Left ventricle myocardium inferior (tissue), 1 donor: ENCODE measurements at regions not wholly inside any gene's neighbourhood (a gene's known extent, or its start where the extent isn't known, plus 50 kb on each side); places are given as distances from the start of the nearest gene placed in this dataset.

ENCODE experiments used
- DNase-seq: peaks from one replicate; pipeline ENCODE4 v3.0.0-alpha.2; 2020
- H3K27ac ChIP-seq: fragments of 200-600 bp; replicated peaks from 2 replicates; pipeline ENCODE4 v1.8.0; 2021
- H3K27me3 ChIP-seq: fragments of 200-600 bp; 2 replicates; pipeline ENCODE4 v1.8.0; 2021; ENCODE audit warnings: low read depth
- H3K36me3 ChIP-seq: fragments of 200-600 bp; 2 replicates; pipeline ENCODE4 v1.8.0; 2021
- H3K4me1 ChIP-seq: fragments of 200-600 bp; 2 replicates; pipeline ENCODE4 v1.8.0; 2021
- H3K4me3 ChIP-seq: fragments of 200-600 bp; 2 replicates; pipeline ENCODE4 v1.8.0; 2021; ENCODE audit warnings: mild to moderate bottlenecking, moderate library complexity
- H3K9me3 ChIP-seq: fragments of 200-600 bp; replicated peaks from 2 replicates; pipeline ENCODE4 v1.8.0; 2021
- CTCF ChIP-seq: fragments of 200-600 bp; IDR thresholded peaks from 2 replicates; pipeline ENCODE4 v1.8.0; 2021; ENCODE audit warnings: antibody characterized with exemption, mild to moderate bottlenecking, borderline replicate concordance
- intact Hi-C: fragments of 100-400 bp; cut with micrococcal nuclease; formaldehyde crosslinking; loops from one replicate; pipeline ENCODE4 v1.11.0; 2022
- donor health status: DM: no; HTN: yes; CAD: no; lungs with severe emphysema.

DNA sequence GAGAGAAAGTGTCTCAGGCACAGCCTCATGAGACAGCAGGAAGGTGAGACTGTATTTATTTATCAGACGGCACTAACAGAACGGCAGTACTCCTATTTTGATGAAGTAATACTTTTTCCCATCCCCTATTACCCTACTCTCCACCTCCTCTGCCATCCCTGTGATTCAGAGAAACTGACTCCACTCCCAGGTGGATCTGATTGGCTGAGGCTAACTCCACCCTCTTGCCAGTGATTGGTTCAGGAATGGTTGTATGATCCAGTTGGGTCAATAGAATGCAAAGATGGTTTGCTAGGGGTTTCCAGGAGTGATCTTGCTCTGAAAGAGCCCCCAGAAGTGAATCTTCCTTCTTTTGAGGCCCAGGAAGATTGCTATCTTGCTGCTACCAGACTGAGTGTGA lies 65.9 kb upstream of the RCN1 start:
- Histone ChIP-seq H3K4me3 (no peak overlapping the region), H3K9me3 (no peaks in the 10 kb centered on the region), H3K36me3 (no peaks in the 10 kb centered on the region), H3K27me3 (peaks cover 39% of the 10 kb centered on the region), H3K4me1 (no peaks in the 10 kb centered on the region), H3K27ac (no peak overlapping the region)
- no peak for TF ChIP-seq CTCF
- intact Hi-C loops: no loop called here
- no peak for DNase-seq

- Histone ChIP-seq H3K9me3 (no peaks in the 10 kb centered on the region), H3K27me3 (peaks cover 27% of the 10 kb centered on the region), H3K36me3 (no peaks in the 10 kb centered on the region), H3K4me3 (no peak overlapping the region), H3K4me1 (no peaks in the 10 kb centered on the region), H3K27ac (no peak overlapping the region)
- intact Hi-C loops: no loop called here
- TF ChIP-seq CTCF: no peak
- no peak for DNase-seq
Measured at GRCh38 chr11:32023370-32024305, 67.2 kb upstream of the RCN1 start.

GRCh38 chr11:32018672-32019071 lies 72.2 kb upstream of the RCN1 start:
- H3K9me3 ChIP-seq: no peaks in the 10 kb centered on the region
- peaks cover 49% of the 10 kb centered on the region for H3K27me3 ChIP-seq
- no peaks in the 10 kb centered on the region for H3K36me3 ChIP-seq
- no peak for DNase-seq
- intact Hi-C loops: no loop called here
- TF ChIP-seq CTCF: no peak
- H3K27ac ChIP-seq: no peak overlapping the region
- no peak overlapping the region for H3K4me3 ChIP-seq
- H3K4me1 ChIP-seq: no peaks in the 10 kb centered on the region

DNA sequence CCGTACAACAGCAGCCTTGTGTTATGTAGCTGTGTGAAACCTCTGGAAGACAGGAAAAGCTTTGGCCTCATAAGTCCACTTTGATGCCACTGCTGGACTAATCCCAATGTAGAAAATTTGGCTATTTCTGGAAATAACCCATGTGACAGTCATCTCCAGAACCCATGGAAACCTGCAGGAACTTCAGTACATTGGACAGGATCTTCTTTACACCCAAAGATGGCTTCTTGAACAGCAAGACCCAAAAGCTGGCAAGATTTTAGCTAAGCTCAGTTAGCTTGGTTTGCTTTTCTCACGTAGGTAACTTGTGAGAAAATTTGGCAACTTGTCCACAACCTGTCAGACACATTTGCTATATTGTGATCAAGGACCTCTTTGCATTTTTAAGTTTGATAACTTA lies 74.8 kb upstream of the RCN1 start:
- H3K36me3 ChIP-seq: no peaks in the 10 kb centered on the region
- H3K27ac ChIP-seq: no peak overlapping the region
- no peak overlapping the region for H3K4me3 ChIP-seq
- intact Hi-C loops: no loop called here
- H3K4me1 ChIP-seq: no peaks in the 10 kb centered on the region
- H3K9me3 ChIP-seq: no peaks in the 10 kb centered on the region
- no peak for TF ChIP-seq CTCF
- H3K27me3 ChIP-seq: peaks cover 49% of the 10 kb centered on the region
- no peak for DNase-seq

- peaks cover 56% of the 10 kb centered on the region for H3K27me3 ChIP-seq
- no peaks in the 10 kb centered on the region for H3K4me1 ChIP-seq
- no peak for TF ChIP-seq CTCF
- DNase-seq: no peak
- intact Hi-C loops: no loop called here
- H3K4me3 ChIP-seq: no peak overlapping the region
- no peaks in the 10 kb centered on the region for H3K36me3 ChIP-seq
- H3K9me3 ChIP-seq: no peaks in the 10 kb centered on the region
- H3K27ac ChIP-seq: no peak overlapping the region
Measured at GRCh38 chr11:32015427-32015826, 75.4 kb upstream of the RCN1 start.
